Heart right ventricle (tissue), 16 donors: ENCODE measurements at regions not wholly inside any gene's neighbourhood (a gene's known extent, or its start where the extent isn't known, plus 50 kb on each side); places are given as distances from the start of the nearest gene placed in this dataset.

Experiments
- ATAC-seq, 8 donors: fragments of 200-7000 bp; cut with Tn5 transposase; one replicate each; pipeline ENCODE4 v1.9.1; 2020; ENCODE audit warnings: mild to moderate bottlenecking in 8 of 8, moderate library complexity in 8 of 8, moderate number of reproducible peaks in 1 of 8
- DNase-seq, 2 donors: peaks; one replicate each; pipeline ENCODE4 v3.0.0-alpha.2; 2020
- H3K27ac ChIP-seq, 10 donors: fragments of 200-600 bp; sonication (generic) in 2 of 10; one replicate each; pipeline versions ENCODE4 v1.5.0 to v1.8.0; 2020 to 2022; ENCODE audit warnings: mild to moderate bottlenecking in 3 of 10
- H3K27me3 ChIP-seq, 7 donors: fragments of 200-600 bp; one replicate each; pipeline ENCODE4 v1.8.0; 2021 to 2022; ENCODE audit warnings: mild to moderate bottlenecking in 2 of 7
- H3K36me3 ChIP-seq, 9 donors: fragments of 200-600 bp; sonication (generic) in 1 of 9; one replicate each; pipeline versions ENCODE4 v1.5.0 to v1.8.0; 2020 to 2022; ENCODE audit warnings: mild to moderate bottlenecking in 2 of 9
- H3K4me1 ChIP-seq, 9 donors: fragments of 200-600 bp; sonication (generic) in 1 of 9; one replicate each; pipeline versions ENCODE4 v1.5.0 to v1.8.0; 2020 to 2022; ENCODE audit warnings: mild to moderate bottlenecking in 4 of 9
- H3K4me3 ChIP-seq, 10 donors: fragments of 200-600 bp; sonication (generic) in 2 of 10; one replicate each; pipeline versions ENCODE4 v1.5.0 to v1.8.0; 2020 to 2022; ENCODE audit warnings: mild to moderate bottlenecking in 7 of 10, moderate library complexity in 2 of 10
- H3K9me3 ChIP-seq, 11 donors: fragments of 200-600 bp in 10 of 11; sonication (generic) in 2 of 11; one replicate each; pipeline versions ENCODE4 v1.5.0 to v1.8.0; 2013 to 2022; ENCODE audit warnings: mild to moderate bottlenecking in 2 of 11, control low read depth in 1 of 11, moderate library complexity in 1 of 11
- WGBS, 2 donors: extraction: QIAGEN DNeasy Blood & Tissue Kit; methylation state at CpG; one replicate each; pipeline ENCODE4 v1.1.7; 2013; ENCODE audit warnings: inconsistent platforms in 1 of 2; 5-methylcytosine and 5-hydroxymethylcytosine counted together
- intact Hi-C, 10 donors: fragments of 100-400 bp; cut with DNase I; formaldehyde crosslinking; loops; one replicate each; pipeline versions ENCODE4 v1.11.1 to v1.14.2; 2022
- TF ChIP-seq, protein P1 (sequence below), 9 donors: fragments of 200-600 bp; sonication (generic) in 2 of 9; IDR thresholded peaks; one replicate each; pipeline versions ENCODE4 v1.5.0 to v1.8.0; 2021 to 2022; ENCODE audit warnings: antibody characterized with exemption in 9 of 9, mild to moderate bottlenecking in 5 of 9, moderate library complexity in 1 of 9
- donor health status: Arrhythmogenic right ventricular cardiomyopathy.
- donor health status: ischemic (EF 13 %, LVEDD 7.1; RV severe dilation, severe dysfunction).
- donor health status: healthy with polysubstance abuse.
- donor health status: DM: no; HTN: yes; CAD: no.
- donor health status: DM: no; HTN: no; CAD: no.
- donor health status: ischemic (EF 25% LVEDD 6.9; RV normal size, moderate dysfunction).
- donor health status: ischemic (EF 25% LVEDD 5.7; RV mildly dilated, moderate dysfunction).
- donor health status: healthy.
- donor health status: DM: yes; HTN: yes; CAD: no.
- donor health status: Ischemic cardiomyopathy.
- donor health status: ischemic (EF 35%, LVEDD 5.7; RV mildly dilated, moderate dysfunction).
- donor health status: nonischemic (EF 11% LVEDD 7.7; RV severe dilation, severe dysfunction).
- donor health status: DM: yes; HTN: yes; CAD: no.
- donor health status: PGD.
- donor health status: ischemic (EF 29% LVEDD 5.4; RV normal size, mild dysfunction).
- donor health status: nonischemic (EF 23%, LVEDD 6.1; RV moderate dilation, normal function).

DNA sequence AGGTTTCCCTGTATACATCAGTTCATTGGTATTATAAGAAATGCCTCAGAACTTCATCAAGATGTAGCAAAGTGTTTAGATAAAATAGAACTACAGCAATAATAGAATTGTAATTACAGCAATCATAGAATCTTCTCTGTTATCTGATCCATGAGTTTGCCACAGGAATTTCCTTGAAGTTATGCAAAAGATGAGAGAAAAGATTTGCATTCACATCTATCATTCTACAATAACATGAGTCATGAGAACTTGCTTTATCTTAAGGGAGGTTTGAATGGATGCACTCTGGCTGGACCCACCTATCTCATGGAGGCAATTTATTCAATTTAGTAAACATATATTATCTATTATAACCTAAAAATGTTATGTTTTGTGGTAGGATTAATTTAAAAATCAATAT, 329.8 kb upstream of the EPHA7 start:
- intact Hi-C loops, result no loop called here
- DNase-seq, result no peak

DNA sequence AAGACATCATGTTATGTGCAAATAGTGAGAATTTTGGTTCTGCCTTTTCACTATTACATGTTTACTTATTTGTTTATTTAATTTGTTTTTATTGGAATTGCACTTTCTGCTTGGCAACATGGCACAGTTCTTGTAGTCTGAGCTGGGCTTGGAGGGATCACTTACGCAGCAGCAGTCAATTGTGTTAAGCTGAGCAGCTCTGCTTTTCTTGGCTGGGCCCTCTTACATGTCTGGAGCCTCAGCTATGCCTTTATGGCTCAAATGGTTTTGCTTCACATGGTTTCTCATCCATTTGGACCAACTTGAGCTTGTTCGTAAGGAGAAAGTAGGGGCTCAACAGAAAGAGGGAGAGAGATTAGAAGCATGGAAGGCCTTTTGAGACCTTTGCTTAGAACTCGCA, 327.5 kb upstream of the EPHA7 start:
- TF ChIP-seq, protein P1, sequence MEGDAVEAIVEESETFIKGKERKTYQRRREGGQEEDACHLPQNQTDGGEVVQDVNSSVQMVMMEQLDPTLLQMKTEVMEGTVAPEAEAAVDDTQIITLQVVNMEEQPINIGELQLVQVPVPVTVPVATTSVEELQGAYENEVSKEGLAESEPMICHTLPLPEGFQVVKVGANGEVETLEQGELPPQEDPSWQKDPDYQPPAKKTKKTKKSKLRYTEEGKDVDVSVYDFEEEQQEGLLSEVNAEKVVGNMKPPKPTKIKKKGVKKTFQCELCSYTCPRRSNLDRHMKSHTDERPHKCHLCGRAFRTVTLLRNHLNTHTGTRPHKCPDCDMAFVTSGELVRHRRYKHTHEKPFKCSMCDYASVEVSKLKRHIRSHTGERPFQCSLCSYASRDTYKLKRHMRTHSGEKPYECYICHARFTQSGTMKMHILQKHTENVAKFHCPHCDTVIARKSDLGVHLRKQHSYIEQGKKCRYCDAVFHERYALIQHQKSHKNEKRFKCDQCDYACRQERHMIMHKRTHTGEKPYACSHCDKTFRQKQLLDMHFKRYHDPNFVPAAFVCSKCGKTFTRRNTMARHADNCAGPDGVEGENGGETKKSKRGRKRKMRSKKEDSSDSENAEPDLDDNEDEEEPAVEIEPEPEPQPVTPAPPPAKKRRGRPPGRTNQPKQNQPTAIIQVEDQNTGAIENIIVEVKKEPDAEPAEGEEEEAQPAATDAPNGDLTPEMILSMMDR (IDR thresholded peaks at IDR 0.05), result no peak
- Histone ChIP-seq H3K9me3 (peaks cover 0 to 7% (median 0%) of the 10 kb centered on the region in 11 donors), H3K4me3 (no peak overlapping the region), H3K4me1 (no peaks in the 10 kb centered on the region), H3K27ac (no peak overlapping the region), H3K36me3 (no peaks in the 10 kb centered on the region), H3K27me3 (no peaks in the 10 kb centered on the region)
- WGBS, 2 donors, result 84 to 89% methylated on average over 3 of the region's 3 CpGs
- no peak for DNase-seq
- ATAC-seq, result no peak
- intact Hi-C loops, result no loop called here

More for the DNA sequence above, 329.8 kb upstream of the EPHA7 start:
- no peak overlapping the region for H3K4me3 ChIP-seq
- ATAC-seq, result no peak
- H3K4me1 ChIP-seq, result no peaks in the 10 kb centered on the region
- H3K27ac ChIP-seq, result no peak overlapping the region
- H3K36me3 ChIP-seq, result no peaks in the 10 kb centered on the region
- TF ChIP-seq, protein P1 (IDR thresholded peaks at IDR 0.05), result no peak
- peaks cover 0 to 3% (median 0%) of the 10 kb centered on the region in 11 donors for H3K9me3 ChIP-seq
- no peaks in the 10 kb centered on the region for H3K27me3 ChIP-seq

DNA sequence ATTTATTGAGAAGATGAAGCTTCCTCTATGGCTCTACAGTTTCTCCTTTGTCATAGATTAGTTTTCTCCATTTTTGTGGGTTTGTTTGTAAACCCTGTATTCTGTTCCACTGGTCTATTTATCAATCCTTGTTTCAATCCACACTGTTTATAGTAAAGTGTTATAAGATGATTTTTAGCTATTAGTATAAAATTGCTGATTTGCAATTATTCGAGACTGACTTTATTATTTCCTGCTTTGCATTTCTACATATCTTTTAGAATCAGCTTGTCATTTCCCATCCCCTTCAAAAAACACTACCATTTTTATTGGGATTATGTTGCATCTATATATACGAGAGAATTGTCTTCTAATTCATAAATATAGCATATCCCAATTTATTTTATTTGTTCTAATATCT, 325.9 kb upstream of the EPHA7 start:
- DNase-seq (no peak), ATAC-seq (no peak)
- Histone ChIP-seq H3K9me3 (peaks cover 0 to 7% (median 0%) of the 10 kb centered on the region in 11 donors), H3K36me3 (no peaks in the 10 kb centered on the region), H3K4me3 (no peak overlapping the region), H3K4me1 (no peaks in the 10 kb centered on the region), H3K27me3 (no peaks in the 10 kb centered on the region), H3K27ac (no peak overlapping the region)
- 78 to 83% methylated on average over 2 of the region's 2 CpGs for WGBS, 2 donors
- intact Hi-C loops, result no loop called here
- TF ChIP-seq, protein P1 (IDR thresholded peaks at IDR 0.05), result no peak

- TF ChIP-seq, protein P1 (IDR thresholded peaks at IDR 0.05), result no peak
- no peak overlapping the region for H3K27ac ChIP-seq
- H3K36me3 ChIP-seq, result no peaks in the 10 kb centered on the region
- DNase-seq, result no peak
- ATAC-seq, result no peak
- intact Hi-C loops, result no loop called here
- H3K4me3 ChIP-seq, result no peak overlapping the region
- no peaks in the 10 kb centered on the region for H3K4me1 ChIP-seq
- no peaks in the 10 kb centered on the region for H3K9me3 ChIP-seq
- no peaks in the 10 kb centered on the region for H3K27me3 ChIP-seq
- WGBS, 2 donors, result 87 to 88% methylated on average over 3 of the region's 3 CpGs
These were observed 315.7 kb upstream of the EPHA7 start for GRCh38 chr6:93735099-93735498.

GRCh38 chr6:93731306-93731705, 311.9 kb upstream of the EPHA7 start:
- intact Hi-C loops, result no loop called here
- H3K36me3 ChIP-seq, result no peaks in the 10 kb centered on the region
- no peak overlapping the region for H3K27ac ChIP-seq
- no peaks in the 10 kb centered on the region for H3K9me3 ChIP-seq
- DNase-seq, result no peak
- TF ChIP-seq, protein P1 (IDR thresholded peaks at IDR 0.05), result no peak
- H3K4me3 ChIP-seq, result no peak overlapping the region
- ATAC-seq, result no peak
- H3K27me3 ChIP-seq, result no peaks in the 10 kb centered on the region
- H3K4me1 ChIP-seq, result no peaks in the 10 kb centered on the region
- 93 to 98% methylated on average over 1 of the region's 1 CpG for WGBS, 2 donors
